ENCODE measurements at regions not wholly inside any gene's neighbourhood (a gene's known extent, or its start where the extent isn't known, plus 50 kb on each side); places are given as distances from the start of the nearest gene placed in this dataset.

GRCh38 chr1:54479251-54479650, 68.8 kb upstream of the ACOT11 start:
- TF ChIP-seq CTCF (IDR thresholded peaks at IDR 0.05) = no peak
- no peak for DNase-seq
- H3K27ac Mint-ChIP-seq = peak overlapping the region; percentile 67
- no peak overlapping the region for H3K4me3 ChIP-seq (ENCODE audit: low read length)
- H3K27ac ChIP-seq (ENCODE audit: low read depth in 1 of 2, low read length in 2 of 2) = peak overlapping the region in 1 of 2 donors; percentile 53
- POLR2A ChIA-PET = interaction anchor here (0.5 to 0.9 kb wide), 2 partner anchors 9 to 166 kb away, joined by 3 to 4 read pairs; no protein-coding TSS in a partner anchor
- H3K27me3 ChIP-seq (ENCODE audit: control insufficient read depth in 1 of 2, insufficient read depth in 2 of 2, low read length in 2 of 2) = no peaks in the 10 kb centered on the region
- no peaks in the 10 kb centered on the region for H3K9me3 ChIP-seq (ENCODE audit: control insufficient read depth in 1 of 2, insufficient read depth in 1 of 2, low read length in 2 of 2)
- no peak overlapping the region for H3K4me3 Mint-ChIP-seq
- H3K36me3 Mint-ChIP-seq (ENCODE audit: low read depth) = no peaks in the 10 kb centered on the region
- H3K36me3 ChIP-seq (ENCODE audit: insufficient read depth, low read length) = no peaks in the 10 kb centered on the region
- CTCF ChIA-PET = interaction anchor here (1.3 to 3.1 kb wide), 2 partner anchors 9 to 10 kb away, joined by 3 to 13 read pairs; no protein-coding TSS in a partner anchor
- no peaks in the 10 kb centered on the region for H3K9me3 Mint-ChIP-seq
- no peaks in the 10 kb centered on the region for H3K27me3 Mint-ChIP-seq
- no peak for ATAC-seq (ENCODE audit: poor library complexity)
- intact Hi-C loops (cut with DNase I, micrococcal nuclease) = no loop called here
- H3K4me1 Mint-ChIP-seq (ENCODE audit: low read depth) = peaks cover 78% of the 10 kb centered on the region
- H3K4me1 ChIP-seq (ENCODE audit: insufficient read depth, low read length) = peaks cover 69% of the 10 kb centered on the region

GRCh38 chr1:54477153-54477561, 70.9 kb upstream of the ACOT11 start:
- intact Hi-C loops (cut with DNase I, micrococcal nuclease) = no loop called here
- H3K27me3 ChIP-seq (ENCODE audit: control insufficient read depth in 1 of 2, insufficient read depth in 2 of 2, low read length in 2 of 2) = no peaks in the 10 kb centered on the region
- peak in 3 of 14 experiments; percentile 29 to 45 (median 39) for DNase-seq
- Mint-ChIP-seq H3K36me3 (ENCODE audit: low read depth) (no peaks in the 10 kb centered on the region), H3K27ac (peak overlapping the region; percentile 88), H3K27me3 (no peaks in the 10 kb centered on the region), H3K9me3 (no peaks in the 10 kb centered on the region), H3K4me3 (peak overlapping the region; percentile 80), H3K4me1 (ENCODE audit: low read depth) (peaks cover 79% of the 10 kb centered on the region)
- TF ChIP-seq CTCF (IDR thresholded peaks at IDR 0.05) = no peak
- H3K27ac ChIP-seq (ENCODE audit: low read depth in 1 of 2, low read length in 2 of 2) = peak overlapping the region in 1 of 2 donors; percentile 54
- ChIA-PET CTCF (interaction anchor here (1.6 kb wide), 1 partner anchor 12 kb away, joined by 9 read pairs; no protein-coding TSS in a partner anchor), POLR2A (interaction anchor here (0.6 to 4.5 kb wide), 4 partner anchors 10 to 70 kb away, joined by 3 to 41 read pairs (median 14); partner anchors contain the start of gene SSBP3)
- H3K36me3 ChIP-seq (ENCODE audit: insufficient read depth, low read length) = no peaks in the 10 kb centered on the region
- peak; percentile 35 for ATAC-seq (ENCODE audit: poor library complexity)
- peaks cover 73% of the 10 kb centered on the region for H3K4me1 ChIP-seq (ENCODE audit: insufficient read depth, low read length)
- no peaks in the 10 kb centered on the region for H3K9me3 ChIP-seq (ENCODE audit: control insufficient read depth in 1 of 2, insufficient read depth in 1 of 2, low read length in 2 of 2)
- no peak overlapping the region for H3K4me3 ChIP-seq (ENCODE audit: low read length)

- no peaks in the 10 kb centered on the region for H3K9me3 Mint-ChIP-seq
- intact Hi-C loops (cut with DNase I, micrococcal nuclease) = no loop called here
- ChIA-PET POLR2A (interaction anchor here (0.6 to 4.5 kb wide), 5 partner anchors 11 to 70 kb away, joined by 3 to 41 read pairs (median 11); partner anchors contain the start of gene SSBP3), CTCF (interaction anchor here (1.6 kb wide), 1 partner anchor 13 kb away, joined by 9 read pairs; no protein-coding TSS in a partner anchor)
- no peak overlapping the region for H3K4me3 ChIP-seq (ENCODE audit: low read length)
- H3K36me3 ChIP-seq (ENCODE audit: insufficient read depth, low read length) = no peaks in the 10 kb centered on the region
- no peaks in the 10 kb centered on the region for H3K27me3 Mint-ChIP-seq
- H3K4me1 Mint-ChIP-seq (ENCODE audit: low read depth) = peaks cover 75% of the 10 kb centered on the region
- no peaks in the 10 kb centered on the region for H3K27me3 ChIP-seq (ENCODE audit: control insufficient read depth in 1 of 2, insufficient read depth in 2 of 2, low read length in 2 of 2)
- DNase-seq (no peak), ATAC-seq (ENCODE audit: poor library complexity) (no peak)
- H3K27ac Mint-ChIP-seq = peak overlapping the region; percentile 88
- peak overlapping the region in 1 of 2 donors; percentile 54 for H3K27ac ChIP-seq (ENCODE audit: low read depth in 1 of 2, low read length in 2 of 2)
- H3K36me3 Mint-ChIP-seq (ENCODE audit: low read depth) = no peaks in the 10 kb centered on the region
- no peak for TF ChIP-seq CTCF (IDR thresholded peaks at IDR 0.05)
- H3K4me3 Mint-ChIP-seq = peak overlapping the region; percentile 81
- H3K9me3 ChIP-seq (ENCODE audit: control insufficient read depth in 1 of 2, insufficient read depth in 1 of 2, low read length in 2 of 2) = no peaks in the 10 kb centered on the region
- H3K4me1 ChIP-seq (ENCODE audit: insufficient read depth, low read length) = peaks cover 67% of the 10 kb centered on the region
Measured at GRCh38 chr1:54476530-54477109, 70.4 kb upstream of the SSBP3 start.
